B cell (primary cell): ENCODE measurements at regions not wholly inside any gene's neighbourhood (a gene's known extent, or its start where the extent isn't known, plus 50 kb on each side); places are given as distances from the start of the nearest gene placed in this dataset.

Source experiments
- ATAC-seq: fragments of 200-7000 bp; cut with Tn5 transposase; one replicate; pipeline ENCODE4 v1.10.0; 2021; ENCODE audit warnings: low read depth, mild to moderate bottlenecking, moderate number of reproducible peaks, moderate library complexity
- CTCF ChIA-PET: fragments of 350-600 bp; sonication (Branson Sonifier 250); formaldehyde crosslinking; loops from one replicate; lab custom pipeline; 2021; ENCODE audit warnings: antibody characterized with exemption, inconsistent platforms; lab: Charles Lee
- POLR2A ChIA-PET: fragments of 350-600 bp; sonication (Branson Sonifier 250); formaldehyde crosslinking; loops from one replicate; lab custom pipeline; 2021; ENCODE audit warnings: antibody characterized with exemption; lab: Charles Lee
- DNase-seq: peaks from one replicate; pipeline ENCODE4 v3.0.0; 2013
- H2AFZ ChIP-seq: 2 replicates; pipeline ENCODE4 v1.6.1; 2012; ENCODE audit warnings: mild to moderate bottlenecking, low read depth, low read length; ENCODE audit not compliant: insufficient read depth, poor library complexity, severe bottlenecking
- H3K27ac ChIP-seq, 2 donors: 1 replicate in 1 of 2; 2 replicates in 1 of 2; pipeline ENCODE4 v1.5.1; 2012 to 2013; ENCODE audit warnings: low read length in 2 of 2, mild to moderate bottlenecking in 2 of 2, moderate library complexity in 1 of 2
- H3K27me3 ChIP-seq, 4 experiments: fragments of 200-600 bp in 1 of 4; sonication (generic) in 1 of 4; replicated peaks in 1 of 4; 1 replicate in 2 of 4; 2 replicates in 2 of 4; pipeline versions ENCODE4 v1.6.1 to v1.7.0; 2013 to 2016; ENCODE audit warnings: low read length in 3 of 4, mild to moderate bottlenecking in 2 of 4, mixed read lengths in 1 of 4, moderate library complexity in 1 of 4; ENCODE audit not compliant: insufficient read depth in 4 of 4, control insufficient read depth in 3 of 4; ENCODE audit errors: control extremely low read depth in 1 of 4
- H3K36me3 ChIP-seq, 2 experiments: replicated peaks in 1 of 2; 1 replicate in 1 of 2; 2 replicates in 1 of 2; pipeline versions ENCODE4 v1.6.1 to v1.7.1; 2013; ENCODE audit warnings: low read length in 1 of 2; ENCODE audit not compliant: insufficient read depth in 2 of 2, control insufficient read depth in 1 of 2; ENCODE audit errors: control extremely low read depth in 1 of 2, extremely low read depth in 1 of 2
- H3K4me1 ChIP-seq, 2 donors: fragments of 200-600 bp in 1 of 2; sonication (generic) in 1 of 2; 1 replicate in 1 of 2; 2 replicates in 1 of 2; pipeline versions ENCODE4 v1.5.1 to v1.6.1; 2013 to 2017; ENCODE audit warnings: low read length in 2 of 2; ENCODE audit not compliant: control insufficient read depth in 2 of 2, insufficient read depth in 2 of 2
- H3K4me2 ChIP-seq: replicated peaks from 2 replicates; pipeline ENCODE3; 2012; ENCODE audit warnings: mild to moderate bottlenecking, low read depth, low read length; ENCODE audit not compliant: poor library complexity, severe bottlenecking
- H3K4me3 ChIP-seq, 5 experiments: fragments of 200-600 bp in 1 of 5; sonication (generic) in 1 of 5; 1 replicate in 3 of 5; 2 replicates in 2 of 5; pipeline versions ENCODE4 v1.5.1 to v1.7.0; 2011 to 2016; ENCODE audit warnings: low read length in 4 of 5, mild to moderate bottlenecking in 4 of 5, low read depth in 2 of 5, control low read depth in 1 of 5, moderate library complexity in 1 of 5; ENCODE audit not compliant: insufficient read depth in 1 of 5; ENCODE audit errors: control extremely low read depth in 1 of 5, extremely low read depth in 1 of 5
- H3K79me2 ChIP-seq: fragments of 200-600 bp; sonication (generic); one replicate; pipeline ENCODE4 v1.6.0; 2016; ENCODE audit warnings: low read length; ENCODE audit not compliant: control insufficient read depth, insufficient read depth
- H3K9ac ChIP-seq: fragments of 200-600 bp; sonication (generic); 2 replicates; pipeline ENCODE4 v1.6.1; 2017; ENCODE audit warnings: mild to moderate bottlenecking, low read length, moderate library complexity
- H3K9me3 ChIP-seq, 3 donors: one replicate each; pipeline versions ENCODE4 v1.6.1 to v1.7.1; 2013; ENCODE audit warnings: low read length in 2 of 3; ENCODE audit not compliant: control insufficient read depth in 2 of 3, insufficient read depth in 1 of 3; ENCODE audit errors: control extremely low read depth in 1 of 3
- H4K20me1 ChIP-seq: 2 replicates; pipeline ENCODE4 v1.6.0; 2012; ENCODE audit warnings: mild to moderate bottlenecking, low read length; ENCODE audit not compliant: insufficient read depth, control insufficient read depth, poor library complexity, severe bottlenecking
- H3K27ac Mint-ChIP-seq: one replicate; pipeline ENCODE4 v1.8.0; 2021; ENCODE audit warnings: mixed read lengths
- H3K27me3 Mint-ChIP-seq: one replicate; pipeline ENCODE4 v1.8.0; 2021; ENCODE audit warnings: mixed read lengths
- H3K4me1 Mint-ChIP-seq: one replicate; pipeline ENCODE4 v1.8.0; 2021; ENCODE audit warnings: mixed read lengths
- H3K4me3 Mint-ChIP-seq: one replicate; pipeline ENCODE4 v1.8.0; 2021; ENCODE audit warnings: mixed read lengths
- H3K9me3 Mint-ChIP-seq: one replicate; pipeline ENCODE4 v1.8.0; 2022; ENCODE audit warnings: mixed read lengths; ENCODE audit not compliant: insufficient read depth
- EZH2 ChIP-seq: IDR thresholded peaks from 2 replicates; pipeline ENCODE4 v1.6.1; 2012; ENCODE audit warnings: borderline replicate concordance, low read depth, mild to moderate bottlenecking, moderate library complexity, low read length; ENCODE audit not compliant: insufficient read depth, poor library complexity, severe bottlenecking
- WGBS: methylation state at CpG from one replicate; pipeline ENCODE4 v1.1.5; 2013; ENCODE audit warnings: missing lambda C conversion rate; ENCODE audit not compliant: insufficient coverage; 5-methylcytosine and 5-hydroxymethylcytosine counted together
- intact Hi-C: fragments of 100-400 bp; cut with micrococcal nuclease; formaldehyde crosslinking; loops from one replicate; pipeline ENCODE4 v1.10.0; 2022
- TF ChIP-seq, protein P1 (sequence below): fragments of 200-600 bp; IDR thresholded peaks from one replicate; pipeline ENCODE4 v1.8.0; 2022; ENCODE audit warnings: antibody characterized with exemption, mild to moderate bottlenecking

DNA sequence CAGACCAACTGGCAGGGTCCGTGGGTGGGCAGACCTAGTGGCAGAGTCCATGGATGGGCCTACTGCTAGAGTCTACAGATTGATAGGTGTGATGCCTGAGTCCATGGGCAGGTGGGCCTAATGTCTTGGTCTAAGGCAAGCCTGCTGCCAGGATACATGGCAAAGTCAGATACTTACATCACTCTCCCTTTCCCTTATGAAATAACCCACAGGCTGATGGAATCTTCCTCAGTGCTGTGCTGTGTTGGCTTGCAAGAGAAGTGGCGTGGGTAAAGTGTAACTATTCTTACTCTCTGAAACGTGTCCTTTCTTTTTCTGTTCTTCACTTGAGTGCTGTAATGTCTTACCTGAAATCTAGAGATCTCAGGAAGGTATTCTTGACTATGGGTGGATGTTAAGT is 67.3 kb upstream of the ADRB2 start:
- peaks cover 2% of the 10 kb centered on the region for H3K4me1 Mint-ChIP-seq
- Histone ChIP-seq H3K9me3 (peaks cover 0 to 16% (median 10%) of the 10 kb centered on the region in 3 donors), H3K27ac (no peak overlapping the region), H3K9ac (no peak overlapping the region), H3K4me3 (no peak overlapping the region), H3K4me2 (no peak overlapping the region), H3K4me1 (no peaks in the 10 kb centered on the region), H3K36me3 (no peaks in the 10 kb centered on the region), H4K20me1 (no peaks in the 10 kb centered on the region), H3K79me2 (no peaks in the 10 kb centered on the region), H3K27me3 (no peaks in the 10 kb centered on the region), H2AFZ (no peak overlapping the region)
- H3K9me3 Mint-ChIP-seq = peaks cover 3% of the 10 kb centered on the region
- ATAC-seq = no peak
- intact Hi-C loops = no loop called here
- 54% methylated on average over 3 of the region's 3 CpGs for WGBS
- ChIA-PET POLR2A (no interaction called here), CTCF (no interaction called here)
- no peaks in the 10 kb centered on the region for H3K27me3 Mint-ChIP-seq
- no peak for DNase-seq
- H3K4me3 Mint-ChIP-seq = no peak overlapping the region
- TF ChIP-seq, protein P1, sequence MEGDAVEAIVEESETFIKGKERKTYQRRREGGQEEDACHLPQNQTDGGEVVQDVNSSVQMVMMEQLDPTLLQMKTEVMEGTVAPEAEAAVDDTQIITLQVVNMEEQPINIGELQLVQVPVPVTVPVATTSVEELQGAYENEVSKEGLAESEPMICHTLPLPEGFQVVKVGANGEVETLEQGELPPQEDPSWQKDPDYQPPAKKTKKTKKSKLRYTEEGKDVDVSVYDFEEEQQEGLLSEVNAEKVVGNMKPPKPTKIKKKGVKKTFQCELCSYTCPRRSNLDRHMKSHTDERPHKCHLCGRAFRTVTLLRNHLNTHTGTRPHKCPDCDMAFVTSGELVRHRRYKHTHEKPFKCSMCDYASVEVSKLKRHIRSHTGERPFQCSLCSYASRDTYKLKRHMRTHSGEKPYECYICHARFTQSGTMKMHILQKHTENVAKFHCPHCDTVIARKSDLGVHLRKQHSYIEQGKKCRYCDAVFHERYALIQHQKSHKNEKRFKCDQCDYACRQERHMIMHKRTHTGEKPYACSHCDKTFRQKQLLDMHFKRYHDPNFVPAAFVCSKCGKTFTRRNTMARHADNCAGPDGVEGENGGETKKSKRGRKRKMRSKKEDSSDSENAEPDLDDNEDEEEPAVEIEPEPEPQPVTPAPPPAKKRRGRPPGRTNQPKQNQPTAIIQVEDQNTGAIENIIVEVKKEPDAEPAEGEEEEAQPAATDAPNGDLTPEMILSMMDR = no peak
- no peak for TF ChIP-seq EZH2
- no peak overlapping the region for H3K27ac Mint-ChIP-seq

GRCh38 chr5:148760945-148761638 is 65.3 kb upstream of the ADRB2 start:
- no peak for TF ChIP-seq EZH2
- TF ChIP-seq, protein P1 = no peak
- Histone ChIP-seq H3K4me2 (no peak overlapping the region), H3K27ac (no peak overlapping the region), H3K79me2 (no peaks in the 10 kb centered on the region), H4K20me1 (no peaks in the 10 kb centered on the region), H3K4me3 (no peak overlapping the region), H3K27me3 (no peaks in the 10 kb centered on the region), H3K4me1 (no peaks in the 10 kb centered on the region), H3K9ac (no peak overlapping the region), H2AFZ (no peak overlapping the region), H3K9me3 (peaks cover 0 to 8% (median 5%) of the 10 kb centered on the region in 3 donors), H3K36me3 (no peaks in the 10 kb centered on the region)
- H3K27ac Mint-ChIP-seq = no peak overlapping the region
- H3K4me1 Mint-ChIP-seq = peaks cover 2% of the 10 kb centered on the region
- H3K9me3 Mint-ChIP-seq = peaks cover 3% of the 10 kb centered on the region
- intact Hi-C loops = no loop called here
- ATAC-seq (no peak), DNase-seq (no peak)
- POLR2A ChIA-PET = no interaction called here
- CTCF ChIA-PET = interaction anchor here (1.3 to 2.1 kb wide), 3 partner anchors 28 to 197 kb away, joined by 4 to 12 read pairs (median 4); no protein-coding TSS in a partner anchor
- H3K4me3 Mint-ChIP-seq = no peak overlapping the region
- no CpG with 5 or more reads among the region's 2 CpGs for WGBS
- H3K27me3 Mint-ChIP-seq = no peaks in the 10 kb centered on the region
